Testis (tissue), 2 donors: ENCODE measurements at regions not wholly inside any gene's neighbourhood (a gene's known extent, or its start where the extent isn't known, plus 50 kb on each side); places are given as distances from the start of the nearest gene placed in this dataset.

Experiments
- CTCF ChIP-seq, 3 experiments: fragments of 450-650 bp in 2 of 3; fragments of 200-600 bp in 1 of 3; sonication (generic) in 1 of 3; IDR thresholded peaks; one replicate each; pipeline ENCODE4 v1.5.1; 2016 to 2019; ENCODE audit warnings: antibody characterized with exemption in 3 of 3, mild to moderate bottlenecking in 2 of 3, moderate library complexity in 1 of 3
- POLR2A ChIP-seq: fragments of 450-650 bp; IDR thresholded peaks from one replicate; pipeline ENCODE4 v1.6.1; 2017; ENCODE audit warnings: antibody characterized with exemption, mild to moderate bottlenecking, moderate library complexity

DNA sequence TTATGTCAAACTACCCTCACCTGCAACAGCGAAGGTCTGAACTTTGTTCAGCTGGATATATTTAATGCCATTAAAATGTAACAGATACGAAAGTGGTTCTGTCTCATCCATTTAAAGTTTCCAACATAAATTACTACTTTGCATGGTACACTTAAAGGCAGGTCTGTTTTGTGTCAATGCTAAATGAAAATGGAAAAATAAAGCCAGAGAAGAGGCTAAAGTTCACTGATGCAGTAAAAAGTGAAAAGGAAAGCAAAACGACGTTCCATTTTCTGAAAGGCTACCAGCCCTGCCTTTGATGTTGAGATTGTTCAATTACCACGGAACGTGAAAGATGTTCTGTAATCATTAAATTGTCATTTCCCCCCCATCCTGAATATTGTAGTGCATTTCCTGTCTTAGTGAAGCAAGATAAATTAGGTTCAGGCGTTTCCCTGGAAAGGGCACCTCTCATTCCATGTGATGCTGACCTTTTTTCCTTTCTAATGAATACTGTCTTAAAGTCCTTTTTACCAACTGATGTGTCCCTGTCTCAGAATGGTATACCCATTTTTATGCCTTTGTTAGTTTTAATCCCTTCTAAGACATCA, 334.7 kb upstream of the JAG1 start:
- TF ChIP-seq CTCF (IDR thresholded peaks at IDR 0.05): no peak
- no peak for TF ChIP-seq POLR2A
